Fibroblast of lung (primary cell): ENCODE measurements at regions not wholly inside any gene's neighbourhood (a gene's known extent, or its start where the extent isn't known, plus 50 kb on each side); places are given as distances from the start of the nearest gene placed in this dataset.

ENCODE experiments used
- EZH2 ChIP-seq: IDR thresholded peaks from 2 replicates; pipeline ENCODE4 v1.5.1; 2012; ENCODE audit warnings: low read length, control low read depth, mild to moderate bottlenecking; ENCODE audit errors: missing control alignments
- TF ChIP-seq, protein P1 (sequence below), 2 donors: IDR thresholded peaks in 1 of 2; conservative IDR thresholded peaks in 1 of 2; 1 replicate in 1 of 2; 2 replicates in 1 of 2; pipeline ENCODE4 v1.5.1; 2011 to 2012; ENCODE audit warnings: low read length in 2 of 2, control low read depth in 1 of 2, inconsistent platforms in 1 of 2, low read depth in 1 of 2, mild to moderate bottlenecking in 1 of 2

DNA sequence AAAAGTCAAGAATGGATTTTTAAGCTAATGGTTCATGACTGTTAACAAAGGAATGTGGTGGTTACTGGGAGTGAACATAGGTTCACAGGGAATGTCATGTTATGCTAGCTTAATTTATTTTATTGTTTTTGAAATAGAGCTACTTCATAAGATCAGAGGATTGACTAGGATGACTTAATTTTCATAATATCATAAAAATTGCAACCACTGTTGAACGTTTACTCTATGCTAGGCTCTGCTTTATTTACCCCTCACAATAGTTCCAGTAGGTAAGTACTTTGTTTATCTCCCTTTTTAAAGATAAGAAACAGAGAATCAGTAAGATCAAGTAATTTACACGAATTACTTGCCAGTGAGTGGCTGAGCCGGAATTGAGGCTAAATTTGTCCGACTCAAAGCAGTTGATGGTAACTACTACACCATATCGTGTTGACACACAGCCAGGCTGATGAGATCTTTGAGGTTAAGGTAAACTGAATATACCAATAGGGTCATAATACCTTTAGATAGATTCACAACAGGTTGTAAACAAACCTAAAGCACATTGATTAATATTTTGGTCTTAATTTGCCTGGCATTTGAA lies 194.6 kb upstream of the CITED2 start:
- TF ChIP-seq, protein P1, sequence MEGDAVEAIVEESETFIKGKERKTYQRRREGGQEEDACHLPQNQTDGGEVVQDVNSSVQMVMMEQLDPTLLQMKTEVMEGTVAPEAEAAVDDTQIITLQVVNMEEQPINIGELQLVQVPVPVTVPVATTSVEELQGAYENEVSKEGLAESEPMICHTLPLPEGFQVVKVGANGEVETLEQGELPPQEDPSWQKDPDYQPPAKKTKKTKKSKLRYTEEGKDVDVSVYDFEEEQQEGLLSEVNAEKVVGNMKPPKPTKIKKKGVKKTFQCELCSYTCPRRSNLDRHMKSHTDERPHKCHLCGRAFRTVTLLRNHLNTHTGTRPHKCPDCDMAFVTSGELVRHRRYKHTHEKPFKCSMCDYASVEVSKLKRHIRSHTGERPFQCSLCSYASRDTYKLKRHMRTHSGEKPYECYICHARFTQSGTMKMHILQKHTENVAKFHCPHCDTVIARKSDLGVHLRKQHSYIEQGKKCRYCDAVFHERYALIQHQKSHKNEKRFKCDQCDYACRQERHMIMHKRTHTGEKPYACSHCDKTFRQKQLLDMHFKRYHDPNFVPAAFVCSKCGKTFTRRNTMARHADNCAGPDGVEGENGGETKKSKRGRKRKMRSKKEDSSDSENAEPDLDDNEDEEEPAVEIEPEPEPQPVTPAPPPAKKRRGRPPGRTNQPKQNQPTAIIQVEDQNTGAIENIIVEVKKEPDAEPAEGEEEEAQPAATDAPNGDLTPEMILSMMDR (conservative IDR thresholded peaks at IDR 0.05 in 1 of 2, IDR thresholded peaks at IDR 0.05 in 1 of 2; ENCODE audit: low read depth in 1 of 2, low read length in 2 of 2), result no peak
- no peak for TF ChIP-seq EZH2
